ENCODE measurements at regions not wholly inside any gene's neighbourhood (a gene's known extent, or its start where the extent isn't known, plus 50 kb on each side); places are given as distances from the start of the nearest gene placed in this dataset.

GRCh38 chr2:128690869-128691268, 372.2 kb upstream of the HS6ST1 start:
- TF ChIP-seq, protein P1, sequence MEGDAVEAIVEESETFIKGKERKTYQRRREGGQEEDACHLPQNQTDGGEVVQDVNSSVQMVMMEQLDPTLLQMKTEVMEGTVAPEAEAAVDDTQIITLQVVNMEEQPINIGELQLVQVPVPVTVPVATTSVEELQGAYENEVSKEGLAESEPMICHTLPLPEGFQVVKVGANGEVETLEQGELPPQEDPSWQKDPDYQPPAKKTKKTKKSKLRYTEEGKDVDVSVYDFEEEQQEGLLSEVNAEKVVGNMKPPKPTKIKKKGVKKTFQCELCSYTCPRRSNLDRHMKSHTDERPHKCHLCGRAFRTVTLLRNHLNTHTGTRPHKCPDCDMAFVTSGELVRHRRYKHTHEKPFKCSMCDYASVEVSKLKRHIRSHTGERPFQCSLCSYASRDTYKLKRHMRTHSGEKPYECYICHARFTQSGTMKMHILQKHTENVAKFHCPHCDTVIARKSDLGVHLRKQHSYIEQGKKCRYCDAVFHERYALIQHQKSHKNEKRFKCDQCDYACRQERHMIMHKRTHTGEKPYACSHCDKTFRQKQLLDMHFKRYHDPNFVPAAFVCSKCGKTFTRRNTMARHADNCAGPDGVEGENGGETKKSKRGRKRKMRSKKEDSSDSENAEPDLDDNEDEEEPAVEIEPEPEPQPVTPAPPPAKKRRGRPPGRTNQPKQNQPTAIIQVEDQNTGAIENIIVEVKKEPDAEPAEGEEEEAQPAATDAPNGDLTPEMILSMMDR (IDR thresholded peaks at IDR 0.05; ENCODE audit: insufficient read depth, low read depth, low read length, missing control alignments), result no peak
- no peak overlapping the region for H3K4me3 ChIP-seq (ENCODE audit: low read length)
- no peak for DNase-seq (ENCODE audit: low read depth)

DNA sequence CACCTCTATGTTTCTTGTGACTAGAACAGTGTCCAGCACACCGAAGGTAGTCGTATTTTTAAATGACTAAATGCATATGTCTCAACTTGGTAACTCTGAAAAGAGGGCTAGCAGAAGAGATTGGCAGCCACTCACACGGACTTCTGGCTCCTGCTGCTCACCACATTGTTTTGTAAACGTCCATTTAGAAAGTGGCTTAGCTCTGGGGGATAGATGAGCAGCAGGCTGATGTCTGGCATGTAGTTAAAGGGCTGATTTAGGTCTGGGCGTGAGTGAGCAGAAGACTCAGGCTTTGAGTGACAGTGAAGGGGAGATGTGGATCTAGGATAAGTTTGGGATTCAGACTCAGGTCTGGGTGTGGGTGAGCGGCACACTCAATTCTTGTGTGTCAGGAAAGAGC, 372.9 kb upstream of the HS6ST1 start:
- TF ChIP-seq, protein P1 (IDR thresholded peaks at IDR 0.05; ENCODE audit: insufficient read depth, low read depth, low read length, missing control alignments), result no peak
- no peak overlapping the region for H3K4me3 ChIP-seq (ENCODE audit: low read length)

DNA sequence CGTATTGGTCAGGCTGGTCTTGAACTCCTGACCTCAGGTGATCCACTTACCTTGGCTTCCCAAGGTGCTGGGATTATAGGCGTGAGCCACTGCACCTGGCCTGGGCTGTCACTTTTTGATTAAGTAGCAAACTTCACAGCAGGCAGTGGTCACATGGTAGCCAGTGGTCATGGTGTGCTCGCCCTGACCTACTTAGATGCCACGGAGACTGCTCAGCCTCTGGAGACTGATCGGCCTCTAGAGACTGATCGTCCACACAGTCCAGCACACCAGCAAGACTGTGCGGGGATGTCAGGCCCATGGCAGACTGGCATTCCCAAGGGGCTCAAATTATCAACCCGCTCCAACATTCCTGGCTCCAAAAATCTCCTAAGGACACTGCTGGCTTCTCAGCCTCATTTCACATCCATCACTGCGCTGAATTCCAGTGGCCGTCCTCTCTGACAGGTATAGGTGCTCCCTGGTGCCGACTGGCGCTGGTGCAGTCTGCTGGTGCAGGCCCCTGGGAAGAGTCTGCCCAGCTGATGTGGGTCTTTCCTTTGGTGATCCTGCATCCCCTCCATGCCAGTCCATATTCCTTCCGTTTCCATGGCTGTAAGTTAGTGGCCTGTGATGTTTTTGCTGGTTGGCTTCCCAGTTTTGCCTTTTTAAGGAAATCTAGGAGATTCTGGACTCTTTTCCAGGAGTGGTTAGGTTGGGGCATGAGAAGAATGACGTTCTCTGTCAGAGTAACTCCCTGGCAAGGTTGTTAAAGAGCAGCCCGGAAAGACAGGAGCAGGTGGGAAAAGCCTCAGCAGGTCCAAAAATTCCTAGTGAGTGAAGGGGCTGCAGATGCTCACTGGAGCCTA, 374.5 kb upstream of the HS6ST1 start:
- TF ChIP-seq, protein P1 (IDR thresholded peaks at IDR 0.05; ENCODE audit: insufficient read depth, low read depth, low read length, missing control alignments), result no peak
- no peak for DNase-seq (ENCODE audit: low read depth)
- no peak overlapping the region for H3K4me3 ChIP-seq (ENCODE audit: low read length)

More for the DNA sequence above, 372.9 kb upstream of the HS6ST1 start:
- DNase-seq (ENCODE audit: low read depth), result no peak

DNA sequence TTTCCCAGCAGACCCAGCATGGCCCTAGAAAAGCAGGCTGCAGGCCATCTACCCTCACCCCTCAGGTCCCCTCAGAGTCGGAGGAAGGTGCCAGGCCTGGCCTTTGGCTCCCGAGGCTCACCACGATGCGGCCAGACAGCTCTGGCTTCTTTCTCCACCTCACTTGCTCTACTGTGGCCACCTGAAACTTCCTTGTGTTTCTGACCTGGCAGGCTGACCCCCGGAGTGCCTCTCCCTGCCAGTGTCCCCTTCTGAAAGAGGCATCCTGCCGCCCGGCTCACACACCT, 375.0 kb upstream of the HS6ST1 start:
- TF ChIP-seq, protein P1 (IDR thresholded peaks at IDR 0.05; ENCODE audit: insufficient read depth, low read depth, low read length, missing control alignments), result no peak
- no peak overlapping the region for H3K4me3 ChIP-seq (ENCODE audit: low read length)
- DNase-seq (ENCODE audit: low read depth), result no peak

DNA sequence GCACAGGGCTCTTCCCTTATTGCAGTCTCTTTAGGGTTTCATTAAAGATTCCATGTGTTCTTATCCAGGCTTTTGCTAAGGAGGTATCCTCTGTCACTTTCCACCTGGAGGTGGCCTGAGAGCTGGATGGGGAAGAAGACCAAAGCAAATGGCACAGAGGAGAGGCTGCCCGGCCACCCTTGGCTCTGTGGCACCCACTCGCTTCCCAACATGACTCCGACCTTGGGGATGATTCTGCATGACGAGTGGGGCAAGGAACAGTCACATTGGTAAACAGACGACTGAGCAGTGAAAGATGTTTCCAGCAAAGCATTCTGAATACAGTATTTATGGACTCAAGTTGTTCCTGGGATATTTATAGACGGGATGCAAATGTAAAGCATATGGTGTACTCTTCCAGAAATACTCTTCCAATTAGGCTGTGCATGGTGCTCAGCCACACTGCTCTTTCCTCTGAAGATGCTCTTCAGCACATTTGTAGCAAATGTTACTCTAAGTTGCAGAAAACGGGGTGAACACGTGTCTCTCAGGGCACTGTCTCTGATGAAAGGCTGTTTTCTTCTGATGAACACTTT, 377.1 kb upstream of the HS6ST1 start:
- no peak overlapping the region for H3K4me3 ChIP-seq (ENCODE audit: low read length)
- DNase-seq (ENCODE audit: low read depth), result no peak
- TF ChIP-seq, protein P1 (IDR thresholded peaks at IDR 0.05; ENCODE audit: insufficient read depth, low read depth, low read length, missing control alignments), result no peak

DNA sequence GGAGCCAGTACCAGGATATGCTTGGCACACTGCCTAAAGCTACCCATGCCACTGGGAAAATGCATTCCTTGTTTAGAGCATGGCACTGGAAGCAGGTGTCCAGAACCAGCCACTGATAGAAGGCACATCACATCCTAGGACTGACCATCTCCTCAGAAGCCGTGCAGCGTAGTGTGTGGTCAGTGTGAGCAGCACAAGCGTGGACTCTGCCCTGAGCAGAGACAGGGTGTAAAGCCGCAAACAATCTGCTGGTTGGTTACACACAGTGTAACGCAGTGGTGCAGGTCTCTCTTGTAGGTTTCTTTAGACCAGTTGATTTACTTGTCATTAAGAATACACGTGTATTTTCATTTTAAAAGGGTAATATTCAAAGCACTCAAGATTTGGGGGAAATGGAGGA, 377.8 kb upstream of the HS6ST1 start:
- no peak overlapping the region for H3K4me3 ChIP-seq (ENCODE audit: low read length)
- TF ChIP-seq, protein P1 (IDR thresholded peaks at IDR 0.05; ENCODE audit: insufficient read depth, low read depth, low read length, missing control alignments), result no peak

DNA sequence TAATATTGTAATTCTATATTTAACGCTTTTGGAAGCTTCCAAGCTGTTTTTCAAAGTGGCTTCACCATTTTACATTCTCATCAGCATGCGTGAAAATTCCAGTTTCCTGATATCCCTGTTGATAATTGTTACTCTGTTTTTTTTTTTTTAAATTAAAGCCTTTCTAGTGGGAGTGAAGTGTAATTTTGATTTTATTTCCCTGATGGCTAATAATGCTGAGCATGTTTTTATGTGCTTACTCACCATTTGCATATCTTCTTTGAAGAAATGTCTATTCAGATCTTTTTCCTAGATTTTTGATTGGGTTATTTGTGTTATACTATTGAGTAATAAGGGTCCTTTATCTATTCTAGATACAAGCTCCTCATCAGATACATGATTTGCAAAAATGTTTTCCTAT, 382.8 kb upstream of the HS6ST1 start:
- DNase-seq (ENCODE audit: low read depth), result no peak
- no peak overlapping the region for H3K4me3 ChIP-seq (ENCODE audit: low read length)
- TF ChIP-seq, protein P1 (IDR thresholded peaks at IDR 0.05; ENCODE audit: insufficient read depth, low read depth, low read length, missing control alignments), result no peak

More for the DNA sequence above, 377.8 kb upstream of the HS6ST1 start:
- DNase-seq (ENCODE audit: low read depth), result no peak

Measured in epithelial cell of esophagus (primary cell).